ENCODE measurements at regions not wholly inside any gene's neighbourhood (a gene's known extent, or its start where the extent isn't known, plus 50 kb on each side); places are given as distances from the start of the nearest gene placed in this dataset.

DNA sequence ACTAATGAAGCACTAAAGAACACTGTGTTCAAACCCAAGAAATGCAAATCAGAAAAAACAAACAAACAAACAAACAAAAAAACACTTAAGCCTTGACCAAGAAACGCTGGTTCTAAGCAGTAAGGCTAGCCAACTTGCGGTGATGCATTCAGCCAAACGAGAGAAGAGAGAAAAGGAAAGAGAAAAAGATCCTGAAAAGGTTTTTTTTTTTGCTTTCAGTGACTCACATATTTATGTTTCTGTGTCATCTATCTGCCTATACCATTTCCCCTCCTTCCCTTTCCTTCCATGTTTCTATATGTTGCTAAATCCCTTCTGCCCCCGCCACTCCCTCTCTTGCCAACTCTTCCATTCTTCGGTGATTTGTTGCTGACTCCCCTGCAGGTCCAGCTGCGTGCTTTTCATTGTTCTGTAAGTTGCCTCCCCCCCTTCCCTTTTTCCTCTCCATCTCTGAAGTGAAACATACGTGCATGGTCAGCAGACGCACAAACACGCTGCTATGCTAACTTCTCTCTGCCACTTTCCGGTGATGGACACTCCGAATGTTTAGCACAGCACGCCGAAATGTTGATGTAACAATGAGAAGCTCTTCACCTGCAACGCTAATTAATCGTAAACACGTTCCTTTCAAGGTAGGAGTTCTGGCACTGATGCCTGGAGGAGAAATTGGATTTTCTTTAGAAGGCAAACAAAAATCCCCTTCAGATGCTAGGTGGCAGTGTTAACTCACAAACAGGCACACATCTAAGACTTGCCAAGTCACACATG lies 154.4 kb downstream of the TUSC7 start:
- TF ChIP-seq CTCF (IDR thresholded peaks at IDR 0.05) (peak; percentile 23 to 81 (median 72)), POLR2A (IDR thresholded peaks at IDR 0.05) (no peak)

Measured in adrenal gland (tissue), 5 donors.